ENCODE measurements at regions not wholly inside any gene's neighbourhood (a gene's known extent, or its start where the extent isn't known, plus 50 kb on each side); places are given as distances from the start of the nearest gene placed in this dataset.
A peak's percentile ranks its signal among the peaks of the same experiment; 100 is the strongest.
"Not testable (repeated sequence)": the region's sequence is repeated elsewhere in the genome, so short reads cannot be mapped to it uniquely, and the experiment has no call there.

GRCh38 chr21:6363591-6363990 lies 4157.8 kb upstream of the TPTE start:
- DNase-seq: not testable (repeated sequence)

- DNase-seq: peak; percentile 54
Observed at GRCh38 chr21:6368824-6369223, 4152.6 kb upstream of the TPTE start.

GRCh38 chr21:6373253-6373652 lies 4148.1 kb upstream of the TPTE start:
- DNase-seq: not testable (repeated sequence)

- DNase-seq: not testable (repeated sequence)
Observed at GRCh38 chr21:6374232-6374631, 4147.2 kb upstream of the TPTE start.

- not testable (repeated sequence) for DNase-seq
Observed at GRCh38 chr21:6374926-6375325, 4146.5 kb upstream of the TPTE start.

GRCh38 chr21:6375776-6376175 lies 4145.6 kb upstream of the TPTE start:
- not testable (repeated sequence) for DNase-seq

GRCh38 chr21:6376321-6377070 lies 4144.9 kb upstream of the TPTE start:
- not testable (repeated sequence) for DNase-seq

Measured in left kidney (tissue), 1 donor.